Mucosa of rectum (tissue), 2 donors: ENCODE measurements at regions not wholly inside any gene's neighbourhood (a gene's known extent, or its start where the extent isn't known, plus 50 kb on each side); places are given as distances from the start of the nearest gene placed in this dataset.

Experiments
- H3K27ac ChIP-seq, 2 donors: one replicate each; pipeline ENCODE4 v1.7.0; 2013; ENCODE audit warnings: inconsistent platforms in 2 of 2, low read depth in 2 of 2, low read length in 2 of 2
- H3K27me3 ChIP-seq, 2 donors: one replicate each; pipeline ENCODE4 v1.7.0; 2013; ENCODE audit warnings: low read length in 2 of 2; ENCODE audit not compliant: control insufficient read depth in 2 of 2, insufficient read depth in 2 of 2
- H3K36me3 ChIP-seq, 2 donors: one replicate each; pipeline ENCODE4 v1.7.0; 2013; ENCODE audit warnings: low read length in 2 of 2; ENCODE audit not compliant: control insufficient read depth in 2 of 2, insufficient read depth in 2 of 2
- H3K4me1 ChIP-seq, 2 donors: one replicate each; pipeline ENCODE4 v1.7.0; 2013; ENCODE audit warnings: low read length in 2 of 2, mild to moderate bottlenecking in 1 of 2; ENCODE audit not compliant: control insufficient read depth in 2 of 2, insufficient read depth in 2 of 2
- H3K4me3 ChIP-seq, 2 donors: one replicate each; pipeline ENCODE4 v1.7.0; 2013; ENCODE audit warnings: low read length in 2 of 2
- H3K9ac ChIP-seq, 2 donors: one replicate each; pipeline ENCODE4 v1.7.0; 2013; ENCODE audit warnings: low read length in 2 of 2, low read depth in 1 of 2, mild to moderate bottlenecking in 1 of 2
- H3K9me3 ChIP-seq, 2 donors: one replicate each; pipeline ENCODE4 v1.7.0; 2013; ENCODE audit warnings: low read length in 2 of 2; ENCODE audit not compliant: control insufficient read depth in 2 of 2
- donor health status: healthy.
- donor health status: Normal muscosa, but diverticular disease.

DNA sequence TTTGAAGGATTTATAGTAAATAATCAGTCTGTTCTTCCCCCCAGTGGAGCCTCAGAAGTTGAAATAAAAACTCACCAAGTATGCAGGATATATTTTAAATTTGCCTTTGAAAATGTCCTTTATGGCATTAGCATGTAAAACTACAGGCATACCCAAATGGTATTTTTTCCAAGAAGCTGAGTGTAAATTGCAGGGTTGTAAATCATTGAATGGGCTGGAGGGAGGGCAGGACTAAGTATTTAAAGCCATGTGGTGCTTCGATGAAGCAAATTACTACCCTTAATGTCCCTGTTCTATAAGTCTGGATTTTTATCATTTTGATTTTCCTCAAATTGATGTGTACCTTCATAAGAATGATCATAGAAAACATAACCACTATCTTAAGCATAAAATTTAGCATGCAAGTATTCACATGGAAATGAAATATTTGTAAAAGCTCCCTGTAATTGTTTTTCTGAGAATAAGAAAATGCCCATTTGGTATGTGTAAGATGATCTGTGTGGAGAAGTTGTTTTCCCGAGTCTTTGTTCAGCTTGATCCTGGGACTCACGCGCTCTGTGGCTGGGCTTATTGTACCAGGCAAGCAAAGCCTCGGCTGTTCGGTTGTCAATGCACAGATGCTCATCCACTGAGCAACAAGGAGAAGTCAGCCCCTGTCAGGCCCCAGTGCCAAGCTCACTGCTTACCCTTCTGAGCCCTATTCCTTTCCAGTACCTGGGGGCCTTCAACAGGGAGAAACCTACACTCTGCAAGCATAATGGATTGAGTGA, 66.7 kb downstream of the CD164 start:
- H3K9me3 ChIP-seq, result no peaks in the 10 kb centered on the region
- no peak overlapping the region for H3K9ac ChIP-seq
- no peaks in the 10 kb centered on the region for H3K36me3 ChIP-seq
- H3K4me3 ChIP-seq, result no peak overlapping the region
- peaks cover 17 to 39% of the 10 kb centered on the region in 2 donors for H3K4me1 ChIP-seq
- no peak overlapping the region for H3K27ac ChIP-seq
- no peaks in the 10 kb centered on the region for H3K27me3 ChIP-seq

DNA sequence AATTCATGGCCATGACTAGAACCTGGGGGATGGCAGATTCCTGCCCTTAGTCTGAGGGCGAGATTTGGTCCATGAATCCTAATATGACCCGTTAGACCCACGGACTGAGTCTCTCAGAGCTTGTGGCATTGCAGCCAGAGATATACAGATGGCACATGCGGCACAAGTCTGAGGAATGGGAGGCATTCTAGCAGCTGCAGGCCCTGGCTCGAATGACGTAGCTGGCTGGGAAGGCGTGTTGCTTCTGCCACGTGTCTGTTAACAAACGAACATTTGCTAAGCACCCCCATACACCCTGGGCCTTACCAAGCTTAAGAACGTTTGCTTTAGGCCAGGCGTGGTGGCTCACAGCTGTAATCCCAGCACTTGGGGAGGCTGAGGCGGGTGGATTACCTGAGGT, 68.0 kb downstream of the CD164 start:
- no peak overlapping the region for H3K27ac ChIP-seq
- no peak overlapping the region for H3K4me3 ChIP-seq
- H3K9ac ChIP-seq, result no peak overlapping the region
- no peaks in the 10 kb centered on the region for H3K36me3 ChIP-seq
- no peaks in the 10 kb centered on the region for H3K9me3 ChIP-seq
- H3K4me1 ChIP-seq, result peaks cover 12 to 27% of the 10 kb centered on the region in 2 donors
- no peaks in the 10 kb centered on the region for H3K27me3 ChIP-seq

DNA sequence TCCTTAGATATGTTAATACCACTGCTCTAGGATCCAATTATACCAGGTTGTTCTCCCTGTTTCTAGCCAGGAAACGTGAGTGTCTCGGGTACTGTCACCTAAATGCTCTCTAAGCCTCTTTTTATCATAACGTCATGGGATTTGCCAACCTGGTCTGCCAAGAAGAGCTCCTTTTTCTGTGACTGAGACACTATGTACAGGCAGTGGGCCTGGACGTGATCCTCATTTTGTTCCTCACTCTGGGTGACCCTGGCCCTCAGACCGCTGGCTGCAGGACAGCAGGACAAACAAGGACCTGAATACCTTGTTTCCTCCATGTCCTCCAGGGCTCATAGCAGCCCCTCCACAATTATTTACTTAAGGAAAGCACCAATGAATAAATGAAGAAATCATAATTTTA, 69.1 kb downstream of the CD164 start:
- H3K36me3 ChIP-seq, result no peaks in the 10 kb centered on the region
- H3K9me3 ChIP-seq, result no peaks in the 10 kb centered on the region
- H3K9ac ChIP-seq, result no peak overlapping the region
- H3K27ac ChIP-seq, result no peak overlapping the region
- H3K27me3 ChIP-seq, result no peaks in the 10 kb centered on the region
- H3K4me1 ChIP-seq, result peaks cover 2 to 19% of the 10 kb centered on the region in 2 donors
- no peak overlapping the region for H3K4me3 ChIP-seq

DNA sequence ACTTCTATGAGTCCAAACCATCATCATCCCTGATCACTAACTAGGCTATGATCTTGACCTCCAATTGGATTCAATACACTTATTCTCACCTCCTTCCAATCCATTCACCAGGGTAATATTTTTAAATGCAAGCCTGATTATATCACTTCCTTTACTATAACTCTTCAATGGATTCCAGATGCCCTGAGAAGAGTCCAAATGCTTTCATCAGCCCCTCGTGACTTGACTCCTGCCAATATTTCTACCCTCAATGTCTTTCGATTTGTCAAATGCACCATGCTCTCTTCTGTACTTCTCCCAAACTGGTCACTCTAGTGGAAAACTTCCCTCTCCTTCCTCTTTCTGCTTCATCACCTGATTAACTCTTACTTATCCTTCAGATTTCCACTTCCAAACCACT, 70.8 kb downstream of the CD164 start:
- H3K27me3 ChIP-seq, result no peaks in the 10 kb centered on the region
- no peaks in the 10 kb centered on the region for H3K9me3 ChIP-seq
- H3K9ac ChIP-seq, result no peak overlapping the region
- H3K36me3 ChIP-seq, result no peaks in the 10 kb centered on the region
- no peak overlapping the region for H3K4me3 ChIP-seq
- H3K27ac ChIP-seq, result no peak overlapping the region
- H3K4me1 ChIP-seq, result peaks cover 0 to 5% of the 10 kb centered on the region in 2 donors

DNA sequence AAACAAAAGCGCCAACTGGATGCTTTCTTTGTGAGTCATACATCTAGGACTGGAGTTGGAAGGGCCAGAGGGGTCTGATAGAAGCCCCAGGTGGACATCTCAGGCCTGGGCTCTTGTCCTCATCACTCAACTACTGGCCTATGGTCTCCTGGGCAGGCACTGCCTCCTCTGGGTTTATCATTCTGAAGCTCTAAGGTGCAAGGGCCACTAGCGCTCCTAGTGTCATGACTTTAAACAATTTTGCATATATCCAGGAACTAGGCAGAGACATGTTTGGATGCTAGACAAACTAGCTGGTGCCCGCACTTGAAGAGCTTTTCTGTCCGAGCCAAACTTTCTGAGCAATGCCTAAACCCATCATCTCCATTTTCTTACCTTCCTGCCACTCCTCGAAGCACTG, 72.3 kb downstream of the CD164 start:
- Histone ChIP-seq H3K9me3 (no peaks in the 10 kb centered on the region), H3K4me3 (no peak overlapping the region), H3K27me3 (no peaks in the 10 kb centered on the region), H3K9ac (no peak overlapping the region), H3K36me3 (no peaks in the 10 kb centered on the region), H3K4me1 (peaks cover 0 to 5% of the 10 kb centered on the region in 2 donors), H3K27ac (no peak overlapping the region)

DNA sequence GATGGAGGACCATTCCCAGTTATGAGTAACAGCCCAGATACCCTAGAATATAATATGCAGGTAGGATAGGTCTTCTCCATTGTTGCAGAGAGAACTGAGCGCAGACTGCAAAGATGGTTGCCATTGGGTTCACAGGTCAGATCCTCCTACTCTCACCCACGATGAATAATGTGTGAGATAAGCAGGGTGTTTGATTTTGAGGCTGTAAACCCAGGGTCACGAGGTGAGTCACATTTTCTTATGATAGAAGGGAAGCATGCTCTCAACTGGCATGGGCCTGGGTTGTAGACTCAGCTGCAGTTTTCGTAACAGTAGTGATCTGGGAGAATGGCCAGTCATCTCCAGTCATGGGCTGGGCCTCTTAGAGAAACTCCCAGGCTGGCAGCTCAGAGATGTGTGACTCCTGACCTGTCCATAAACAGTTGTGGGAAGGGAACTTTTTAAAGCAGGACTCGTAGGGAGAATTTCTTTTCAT, 74.2 kb downstream of the CD164 start:
- no peaks in the 10 kb centered on the region for H3K36me3 ChIP-seq
- peak overlapping the region in 1 of 2 donors; percentile 42 for H3K9ac ChIP-seq
- peaks cover 7 to 19% of the 10 kb centered on the region in 2 donors for H3K4me1 ChIP-seq
- no peaks in the 10 kb centered on the region for H3K27me3 ChIP-seq
- no peak overlapping the region for H3K4me3 ChIP-seq
- H3K27ac ChIP-seq, result peak overlapping the region; percentile 32 to 78
- no peaks in the 10 kb centered on the region for H3K9me3 ChIP-seq

DNA sequence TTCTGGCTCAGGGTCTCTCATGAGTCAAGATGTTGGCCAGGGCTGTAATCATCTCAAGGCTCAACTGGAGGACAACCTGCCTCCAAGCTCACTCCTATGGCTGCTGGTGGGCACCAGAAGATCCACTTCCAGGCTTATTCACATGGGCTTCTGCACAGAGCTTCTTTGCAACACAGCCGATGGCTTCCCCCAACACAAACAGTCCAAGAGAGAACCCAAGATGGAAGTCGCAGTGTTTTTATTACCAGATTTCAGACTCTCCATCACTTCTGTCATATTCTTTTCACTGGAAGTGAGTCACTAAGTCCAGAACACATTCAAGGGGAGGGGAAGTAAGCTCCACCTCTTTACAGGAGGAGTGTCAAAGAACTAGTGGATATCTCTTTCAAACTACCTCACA, 75.5 kb downstream of the CD164 start:
- no peak overlapping the region for H3K4me3 ChIP-seq

DNA sequence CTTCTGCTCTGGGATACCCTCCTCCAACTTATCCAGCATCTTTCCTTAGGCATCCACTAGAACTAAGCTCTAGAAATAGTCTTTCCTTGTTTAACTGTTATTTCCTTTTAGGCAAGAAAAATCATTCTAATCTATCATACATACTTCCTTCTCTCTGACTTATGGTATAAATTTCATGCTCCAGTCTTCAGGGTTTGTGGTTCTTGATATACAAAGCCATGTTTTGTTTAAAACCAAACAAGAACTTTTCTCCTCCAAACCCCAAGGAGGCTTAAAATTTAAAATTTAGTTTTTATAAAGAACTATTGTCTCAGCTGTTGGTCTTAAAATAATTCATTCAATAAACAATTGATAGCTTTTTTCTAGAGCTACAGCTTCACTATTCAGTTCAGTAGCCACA, 77.2 kb downstream of the CD164 start:
- no peak overlapping the region for H3K4me3 ChIP-seq
- no peak overlapping the region for H3K9ac ChIP-seq
- H3K27ac ChIP-seq, result peak overlapping the region; percentile 58 to 71
- H3K9me3 ChIP-seq, result no peaks in the 10 kb centered on the region
- H3K4me1 ChIP-seq, result peaks cover 7 to 23% of the 10 kb centered on the region in 2 donors
- no peaks in the 10 kb centered on the region for H3K36me3 ChIP-seq
- no peaks in the 10 kb centered on the region for H3K27me3 ChIP-seq

More for the DNA sequence above, 75.5 kb downstream of the CD164 start:
- Histone ChIP-seq H3K36me3 (no peaks in the 10 kb centered on the region), H3K4me1 (peaks cover 7 to 19% of the 10 kb centered on the region in 2 donors), H3K9me3 (no peaks in the 10 kb centered on the region), H3K27me3 (no peaks in the 10 kb centered on the region), H3K27ac (no peak overlapping the region), H3K9ac (no peak overlapping the region)

DNA sequence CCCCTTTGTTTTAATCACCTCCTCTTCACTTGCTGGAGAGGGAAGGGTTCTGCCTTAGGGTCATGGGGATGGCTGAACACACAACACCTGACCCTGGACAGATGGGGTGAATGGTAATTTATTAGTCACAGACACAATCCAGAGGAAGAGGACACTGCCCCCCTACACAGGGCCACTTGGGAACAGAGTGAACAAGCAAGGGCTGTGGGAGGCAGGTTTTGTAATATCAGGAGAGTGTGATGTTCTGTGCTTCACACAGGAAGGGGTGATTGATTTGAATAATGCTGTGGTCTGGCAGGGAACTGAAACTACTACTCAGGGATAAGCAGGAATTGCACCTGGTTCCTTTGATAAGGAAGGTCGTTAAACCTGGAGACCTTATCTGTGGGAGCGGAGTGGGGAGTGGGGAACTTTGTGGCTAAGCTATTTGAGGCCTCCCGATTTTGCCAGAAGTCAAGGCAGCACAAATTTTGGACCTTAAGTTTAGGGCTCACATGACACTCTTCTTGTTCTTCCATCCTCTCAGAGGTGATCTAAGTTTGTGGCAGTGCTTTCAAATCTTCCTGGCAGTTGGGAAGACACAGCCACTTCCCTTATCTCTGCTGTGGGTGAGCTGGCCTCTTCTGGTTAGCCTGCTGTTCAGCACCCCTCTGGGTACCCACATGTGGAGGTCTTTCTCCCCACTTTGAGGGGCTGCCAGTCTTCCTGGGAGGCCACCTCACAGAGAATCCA, 77.8 kb downstream of the CD164 start:
- no peaks in the 10 kb centered on the region for H3K27me3 ChIP-seq
- no peak overlapping the region for H3K9ac ChIP-seq
- H3K4me3 ChIP-seq, result no peak overlapping the region
- H3K4me1 ChIP-seq, result peaks cover 7 to 24% of the 10 kb centered on the region in 2 donors
- peak overlapping the region; percentile 58 to 71 for H3K27ac ChIP-seq
- no peaks in the 10 kb centered on the region for H3K9me3 ChIP-seq
- no peaks in the 10 kb centered on the region for H3K36me3 ChIP-seq

DNA sequence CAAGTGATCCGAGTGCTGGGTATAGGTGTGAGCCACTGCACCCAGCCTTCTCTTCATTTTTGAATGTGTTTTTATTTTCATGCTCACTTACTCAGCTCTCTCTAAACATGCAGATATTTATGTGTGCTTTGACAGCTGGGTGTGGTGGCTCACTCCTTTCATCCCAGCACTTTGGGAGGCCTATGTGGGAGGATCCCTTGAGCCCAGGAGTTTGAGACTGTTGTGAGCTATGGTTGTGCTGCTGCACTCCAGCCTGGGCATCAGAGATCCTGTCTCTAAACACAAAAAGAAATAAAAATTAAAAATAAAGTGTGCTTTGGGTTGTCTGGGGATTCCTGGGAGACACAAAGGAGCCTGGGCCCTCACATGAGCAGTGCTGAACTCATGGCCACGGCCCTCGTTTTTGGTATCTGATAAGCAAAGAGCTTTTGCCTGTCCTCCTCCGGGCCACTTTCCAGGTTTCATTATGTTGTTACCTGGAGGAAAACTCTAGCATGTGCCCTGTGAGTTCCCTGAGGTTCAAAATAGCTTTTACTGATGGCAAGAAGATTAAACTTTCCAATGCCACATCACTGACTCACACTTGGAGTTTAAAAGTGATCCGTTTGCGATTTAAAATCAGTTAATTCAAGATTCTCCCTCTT, 78.5 kb downstream of the CD164 start:
- H3K4me1 ChIP-seq, result peaks cover 7 to 24% of the 10 kb centered on the region in 2 donors
- H3K36me3 ChIP-seq, result no peaks in the 10 kb centered on the region
- peak overlapping the region; percentile 58 to 71 for H3K27ac ChIP-seq
- H3K4me3 ChIP-seq, result no peak overlapping the region
- peak overlapping the region in 1 of 2 donors; percentile 6 for H3K9ac ChIP-seq
- no peaks in the 10 kb centered on the region for H3K27me3 ChIP-seq
- H3K9me3 ChIP-seq, result no peaks in the 10 kb centered on the region
